SK-N-SH (cell line): ENCODE measurements at regions not wholly inside any gene's neighbourhood (a gene's known extent, or its start where the extent isn't known, plus 50 kb on each side); places are given as distances from the start of the nearest gene placed in this dataset.

Source experiments
- EZH2phosphoT487 ChIP-seq: fragments of 200-600 bp; sonication (generic); IDR thresholded peaks from 2 replicates; pipeline ENCODE4 v1.6.1; 2017; ENCODE audit warnings: low read depth, mixed run types, mild to moderate bottlenecking, antibody characterized with exemption, moderate library complexity, borderline replicate concordance
- POLR2AphosphoS5 ChIP-seq: IDR thresholded peaks from 2 replicates; pipeline ENCODE4 v1.6.1; 2012; ENCODE audit warnings: low read depth, low read length

- TF ChIP-seq EZH2phosphoT487 (no peak), POLR2AphosphoS5 (no peak)
These were observed 419.1 kb downstream of the NR2F1-AS1 start for GRCh38 chr5:93161661-93162654.
